Gastroesophageal sphincter (tissue), 2 donors: ENCODE measurements at regions not wholly inside any gene's neighbourhood (a gene's known extent, or its start where the extent isn't known, plus 50 kb on each side); places are given as distances from the start of the nearest gene placed in this dataset.

Experiments used
- POLR2A ChIP-seq, 2 donors: fragments of 450-650 bp; IDR thresholded peaks; one replicate each; pipeline ENCODE4 v1.6.1; 2017; ENCODE audit warnings: antibody characterized with exemption in 2 of 2, mild to moderate bottlenecking in 2 of 2, moderate library complexity in 1 of 2
- POLR2AphosphoS5 ChIP-seq: sonication (generic); formaldehyde crosslinking; IDR thresholded peaks from one replicate; pipeline ENCODE4 v1.6.1; 2017; ENCODE audit warnings: antibody characterized with exemption

- TF ChIP-seq POLR2AphosphoS5 (no peak), POLR2A (IDR thresholded peaks at IDR 0.05) (no peak)
Measured at GRCh38 chr9:30579810-30580209, 1804.6 kb upstream of the ACO1 start.
